ENCODE measurements at regions not wholly inside any gene's neighbourhood (a gene's known extent, or its start where the extent isn't known, plus 50 kb on each side); places are given as distances from the start of the nearest gene placed in this dataset.
"Not testable (repeated sequence)": the region's sequence is repeated elsewhere in the genome, so short reads cannot be mapped to it uniquely, and the experiment has no call there.

DNA sequence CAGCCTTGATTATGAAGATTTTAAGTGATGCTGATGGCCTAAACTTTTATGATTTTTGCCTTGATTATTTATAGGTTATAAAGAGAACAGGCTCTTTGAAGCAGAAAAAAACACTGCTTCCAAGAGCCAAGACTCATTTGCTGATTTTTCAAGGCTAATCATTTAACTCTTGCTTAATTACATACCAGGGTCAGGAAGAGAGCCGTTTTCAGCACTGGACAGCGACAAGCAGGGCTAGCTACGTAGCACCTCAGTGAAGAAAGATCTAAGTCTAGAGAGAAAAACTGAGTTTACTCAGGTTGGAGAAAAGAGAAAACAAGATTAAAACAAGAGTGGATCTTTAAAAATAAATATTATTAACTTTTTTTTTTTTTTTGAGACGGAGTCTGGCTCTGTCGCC is 615.4 kb upstream of the B3GAT1 start:
- H3K4me3 Mint-ChIP-seq, result no peak overlapping the region
- peaks cover 4 to 7% of the 10 kb centered on the region in 2 donors for H3K9me3 Mint-ChIP-seq
- DNase-seq (no peak), ATAC-seq (no peak)
- peaks cover 27% of the 10 kb centered on the region for H3K27me3 Mint-ChIP-seq
- H3K4me1 Mint-ChIP-seq, result no peaks in the 10 kb centered on the region
- H3K27ac Mint-ChIP-seq, result no peak overlapping the region

DNA sequence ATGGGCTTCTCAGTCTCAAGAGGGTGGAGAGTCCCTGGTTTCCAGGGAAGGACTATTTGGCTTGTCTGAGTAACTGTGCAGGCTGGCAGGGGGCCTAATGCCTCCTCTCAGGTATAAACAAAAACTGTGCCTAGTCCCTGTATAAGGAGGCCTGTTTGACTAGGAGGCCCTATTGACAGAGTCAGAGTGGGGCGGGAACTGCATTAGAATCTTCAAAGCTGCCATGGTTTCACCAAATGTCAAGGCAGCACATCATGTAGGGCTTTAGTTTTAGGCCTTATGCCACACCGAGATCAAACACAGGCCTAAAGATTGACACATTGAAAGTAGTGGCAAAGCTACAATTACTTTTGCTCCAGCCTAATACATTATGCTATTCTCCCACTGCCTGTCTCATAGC is 611.5 kb upstream of the B3GAT1 start:
- peaks cover 8% of the 10 kb centered on the region for H3K27me3 Mint-ChIP-seq
- no peak overlapping the region for H3K4me3 Mint-ChIP-seq
- no peak for DNase-seq

DNA sequence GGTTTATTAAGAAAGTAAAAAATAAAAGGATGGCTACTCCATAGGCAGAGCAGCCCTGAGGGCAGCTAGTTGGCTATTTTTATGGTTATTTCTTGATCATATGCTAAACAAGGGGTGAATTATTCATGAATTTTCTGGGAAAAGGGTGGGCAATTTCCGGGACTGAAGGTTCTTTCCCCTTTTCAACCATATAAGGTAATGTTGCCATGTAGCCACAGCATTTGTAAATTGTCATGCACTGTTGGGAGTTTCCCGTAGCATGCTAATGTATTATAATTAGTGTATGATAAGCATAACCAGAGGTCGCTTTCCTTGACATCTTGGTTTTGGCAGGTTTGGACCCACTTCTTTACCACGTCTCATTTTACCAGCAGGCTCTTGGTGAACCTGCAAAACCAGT is 610.4 kb upstream of the B3GAT1 start:
- H3K27ac Mint-ChIP-seq, result no peak overlapping the region
- ATAC-seq, result no peak
- H3K4me1 Mint-ChIP-seq, result no peaks in the 10 kb centered on the region
- DNase-seq, result no peak
- no peak overlapping the region for H3K4me3 Mint-ChIP-seq
- peaks cover 2 to 3% of the 10 kb centered on the region in 2 donors for H3K9me3 Mint-ChIP-seq
- peaks cover 8% of the 10 kb centered on the region for H3K27me3 Mint-ChIP-seq

More for the DNA sequence above, 611.5 kb upstream of the B3GAT1 start:
- ATAC-seq, result no peak
- no peaks in the 10 kb centered on the region for H3K4me1 Mint-ChIP-seq
- no peak overlapping the region for H3K27ac Mint-ChIP-seq
- H3K9me3 Mint-ChIP-seq, result peaks cover 4 to 7% of the 10 kb centered on the region in 2 donors

DNA sequence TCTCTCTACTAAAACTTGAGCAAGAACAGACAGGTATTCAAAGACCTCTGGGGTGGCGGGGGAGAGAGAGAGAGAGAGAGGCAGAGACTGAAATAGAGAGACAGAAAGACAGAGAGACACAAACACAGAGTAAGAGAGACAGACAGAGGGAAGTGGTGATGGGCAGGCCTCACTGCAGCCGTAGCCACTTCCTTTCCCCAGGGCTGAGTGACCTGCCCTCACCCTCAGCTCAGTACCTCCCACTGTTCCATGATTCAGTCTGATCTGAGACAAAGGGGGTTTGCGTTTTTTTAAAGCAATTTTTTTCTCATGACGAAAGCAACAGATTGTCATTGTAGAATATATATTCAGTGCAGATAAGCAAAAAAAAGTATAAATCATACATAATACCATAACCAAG is 607.9 kb upstream of the B3GAT1 start:
- Mint-ChIP-seq H3K9me3 (no peaks in the 10 kb centered on the region), H3K4me1 (no peaks in the 10 kb centered on the region), H3K27me3 (peaks cover 11% of the 10 kb centered on the region), H3K4me3 (no peak overlapping the region), H3K27ac (no peak overlapping the region)
- no peak for ATAC-seq
- DNase-seq, result no peak

DNA sequence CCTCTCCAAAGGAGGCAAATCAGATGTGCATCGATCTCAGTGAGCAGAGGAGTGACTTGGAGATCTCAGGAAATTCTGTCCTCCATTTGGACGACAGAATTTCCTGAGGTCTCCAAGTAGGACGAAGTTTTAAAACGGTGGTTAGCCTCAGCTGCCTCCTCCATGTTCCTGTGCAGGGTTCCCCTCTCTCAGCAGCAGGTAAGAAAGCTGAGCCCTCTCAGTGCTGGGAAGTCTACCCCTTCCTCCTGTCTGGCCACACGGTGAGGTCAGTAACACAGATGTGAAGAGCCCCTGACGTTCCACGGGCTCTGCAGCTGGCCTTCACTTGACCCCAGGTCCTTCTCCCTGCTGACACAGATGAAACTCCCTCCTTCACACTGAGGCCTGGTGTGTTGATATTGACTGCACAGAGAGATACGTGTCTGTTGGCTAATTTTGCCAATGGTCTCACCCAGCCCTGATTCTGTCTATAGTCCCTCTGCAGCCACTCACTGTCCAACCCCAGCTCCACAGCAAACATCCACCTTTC is 607.4 kb upstream of the B3GAT1 start:
- ATAC-seq, result no peak
- H3K27ac Mint-ChIP-seq, result peak overlapping the region; percentile 50 to 63
- H3K4me3 Mint-ChIP-seq, result no peak overlapping the region
- no peaks in the 10 kb centered on the region for H3K4me1 Mint-ChIP-seq
- peaks cover 0 to 3% of the 10 kb centered on the region in 2 donors for H3K9me3 Mint-ChIP-seq
- DNase-seq, result no peak
- peaks cover 14% of the 10 kb centered on the region for H3K27me3 Mint-ChIP-seq

DNA sequence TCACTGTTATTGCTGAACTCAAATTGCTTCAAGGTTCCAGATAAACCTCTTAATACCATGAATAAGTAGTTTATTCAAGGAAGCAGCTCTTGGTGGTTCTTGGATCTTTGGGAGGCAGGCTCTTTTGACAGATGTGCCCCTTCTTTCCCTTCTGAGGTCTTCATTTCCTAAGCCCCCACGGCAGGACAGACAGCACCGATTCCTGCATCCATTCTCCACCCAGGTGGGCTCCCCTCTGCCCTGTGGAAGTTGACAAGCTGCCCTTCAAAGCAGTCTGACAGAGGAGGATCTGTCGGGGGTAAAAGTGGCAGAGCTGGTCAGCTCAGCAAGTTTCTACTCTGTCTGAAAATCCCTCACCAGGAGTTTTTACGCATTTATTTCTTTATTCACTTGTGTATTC is 605.3 kb upstream of the B3GAT1 start:
- H3K9me3 Mint-ChIP-seq, result peaks cover 0 to 8% of the 10 kb centered on the region in 2 donors
- H3K4me1 Mint-ChIP-seq, result no peaks in the 10 kb centered on the region
- H3K27ac Mint-ChIP-seq, result no peak overlapping the region
- no peak for DNase-seq
- H3K27me3 Mint-ChIP-seq, result peaks cover 31% of the 10 kb centered on the region
- H3K4me3 Mint-ChIP-seq, result no peak overlapping the region
- ATAC-seq, result no peak

DNA sequence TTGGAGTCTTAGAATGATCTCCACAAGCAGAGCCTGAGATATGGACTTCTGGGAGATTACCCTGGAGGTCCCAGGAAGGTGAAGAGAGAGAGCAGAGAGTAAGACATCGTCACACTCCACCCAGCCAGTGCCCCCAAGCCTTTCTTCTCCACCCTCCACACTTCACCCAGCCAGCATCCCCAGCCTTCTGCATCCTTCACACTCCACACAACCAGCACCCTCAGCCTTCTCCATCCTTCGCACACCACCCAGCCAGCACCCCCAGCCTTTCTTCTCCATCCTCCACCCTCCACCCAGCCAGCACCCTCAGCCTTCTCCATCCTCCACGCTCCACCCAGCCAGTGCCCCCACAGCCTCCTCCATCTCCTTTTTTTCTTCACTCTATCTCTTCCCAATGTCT is 603.9 kb upstream of the B3GAT1 start:
- DNase-seq (no peak), ATAC-seq (no peak)
- H3K4me1 Mint-ChIP-seq, result no peaks in the 10 kb centered on the region
- no peak overlapping the region for H3K27ac Mint-ChIP-seq
- H3K9me3 Mint-ChIP-seq, result peaks cover 0 to 8% of the 10 kb centered on the region in 2 donors
- no peak overlapping the region for H3K4me3 Mint-ChIP-seq
- H3K27me3 Mint-ChIP-seq, result peaks cover 31% of the 10 kb centered on the region

DNA sequence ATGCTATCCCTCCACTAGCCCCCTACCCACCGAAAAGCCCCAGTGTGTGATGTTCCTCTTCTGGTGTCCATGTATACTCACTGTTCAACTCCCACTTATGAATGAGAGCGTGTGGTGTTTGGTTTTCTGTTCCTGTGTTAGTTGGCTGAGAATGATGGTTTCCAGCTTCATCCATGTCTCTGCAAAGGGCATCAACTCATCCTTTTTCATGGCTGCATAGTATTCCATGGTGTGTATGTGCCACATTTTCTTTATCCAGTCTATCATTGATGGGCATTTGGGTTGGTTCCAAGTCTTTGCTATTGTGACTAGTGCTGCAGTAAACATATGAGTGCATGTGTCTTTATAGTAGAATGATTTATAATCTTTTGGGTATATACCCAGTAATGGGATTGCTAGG is 599.3 kb upstream of the B3GAT1 start:
- not testable (repeated sequence) for ATAC-seq, H3K9me3 Mint-ChIP-seq, H3K4me3 Mint-ChIP-seq, H3K4me1 Mint-ChIP-seq, DNase-seq, H3K27ac Mint-ChIP-seq
- peaks cover 32% of the 10 kb centered on the region for H3K27me3 Mint-ChIP-seq

DNA sequence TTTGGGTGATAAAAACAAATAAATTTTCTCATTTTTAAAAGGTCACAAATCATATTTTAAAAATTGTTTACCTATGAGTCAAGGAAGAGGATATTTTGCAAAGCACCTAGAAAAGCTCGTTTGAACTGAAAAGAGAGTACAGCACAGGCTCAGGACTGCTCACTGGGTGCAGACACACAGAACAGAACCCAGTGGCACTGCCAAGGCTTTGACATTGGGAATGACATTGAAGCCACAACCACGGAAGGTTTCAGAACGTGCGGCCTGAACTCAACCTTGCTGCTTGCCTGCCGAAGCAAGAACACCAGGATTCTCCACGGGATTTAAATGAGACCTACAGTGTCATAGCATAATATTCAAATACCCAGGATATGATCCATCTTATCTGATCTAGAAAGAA is 597.1 kb upstream of the B3GAT1 start:
- H3K4me3 Mint-ChIP-seq, result no peak overlapping the region
- H3K9me3 Mint-ChIP-seq, result peaks cover 0 to 2% of the 10 kb centered on the region in 2 donors

DNA sequence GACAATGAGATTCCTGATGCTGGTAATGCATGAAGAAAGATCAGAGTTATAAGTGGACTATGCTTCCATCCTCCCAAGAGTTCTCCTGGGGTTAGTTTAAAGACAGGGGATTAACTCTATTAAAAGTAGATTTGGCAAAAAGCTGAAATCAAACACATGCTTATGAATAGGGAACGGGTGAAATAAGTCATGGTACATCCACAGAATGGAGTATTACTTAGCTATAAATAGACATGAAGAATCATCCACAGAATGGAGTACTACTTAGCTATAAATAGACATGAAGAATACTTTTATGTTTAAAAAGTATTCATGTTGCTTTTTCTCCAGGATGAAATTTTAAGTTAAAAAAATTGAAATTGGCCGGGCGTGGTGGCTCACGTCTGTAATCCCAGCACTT is 596.4 kb upstream of the B3GAT1 start:
- no peak overlapping the region for H3K27ac Mint-ChIP-seq
- no peak for DNase-seq
- no peak for ATAC-seq
- H3K27me3 Mint-ChIP-seq, result peaks cover 14% of the 10 kb centered on the region
- no peak overlapping the region for H3K4me3 Mint-ChIP-seq
- H3K4me1 Mint-ChIP-seq, result no peaks in the 10 kb centered on the region
- no peaks in the 10 kb centered on the region for H3K9me3 Mint-ChIP-seq

More for the DNA sequence above, 597.1 kb upstream of the B3GAT1 start:
- H3K4me1 Mint-ChIP-seq, result no peaks in the 10 kb centered on the region
- DNase-seq (no peak), ATAC-seq (no peak)
- no peak overlapping the region for H3K27ac Mint-ChIP-seq
- peaks cover 21% of the 10 kb centered on the region for H3K27me3 Mint-ChIP-seq

DNA sequence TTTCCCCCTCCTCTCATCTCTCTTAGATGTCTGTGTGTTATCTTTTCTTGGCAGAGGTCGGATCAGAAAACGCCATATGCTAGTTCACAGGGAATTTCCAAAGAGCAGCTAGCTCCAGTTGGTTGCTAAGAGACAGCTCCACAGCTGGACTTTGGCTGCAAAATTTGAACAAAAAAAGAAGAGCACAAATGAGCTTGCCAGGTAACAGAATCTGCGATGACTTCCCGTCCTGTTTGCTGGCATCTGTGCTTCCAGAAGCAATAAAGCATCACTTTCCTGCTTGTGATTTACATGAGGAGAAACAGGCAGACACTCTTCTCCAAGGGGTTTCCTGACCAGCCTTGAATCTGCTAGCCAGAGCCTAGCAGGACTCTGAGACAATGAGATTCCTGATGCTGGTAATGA is 596.0 kb upstream of the B3GAT1 start:
- H3K9me3 Mint-ChIP-seq, result no peaks in the 10 kb centered on the region
- ATAC-seq (no peak), DNase-seq (no peak)
- peaks cover 10% of the 10 kb centered on the region for H3K27me3 Mint-ChIP-seq
- H3K27ac Mint-ChIP-seq, result no peak overlapping the region
- H3K4me3 Mint-ChIP-seq, result no peak overlapping the region
- no peaks in the 10 kb centered on the region for H3K4me1 Mint-ChIP-seq

DNA sequence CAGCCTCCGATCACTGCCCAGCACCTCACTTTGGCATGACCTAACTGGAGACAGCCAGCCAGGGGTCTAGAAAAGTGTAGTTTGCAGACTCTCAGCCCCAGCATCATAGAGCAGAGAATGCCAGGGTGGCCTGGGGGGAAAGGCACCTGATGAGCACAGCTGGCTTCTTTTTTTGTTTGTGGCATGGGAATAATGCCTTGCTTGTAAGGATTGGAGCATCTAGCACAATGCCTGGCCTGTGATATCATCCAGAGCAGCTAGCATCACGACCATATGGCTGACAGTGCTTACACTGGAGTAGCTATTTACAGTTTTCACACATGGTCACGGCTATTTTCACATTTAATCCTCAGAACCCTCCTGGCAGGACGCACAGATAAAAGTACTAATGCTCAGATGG is 594.8 kb upstream of the B3GAT1 start:
- no peak overlapping the region for H3K4me3 Mint-ChIP-seq
- no peaks in the 10 kb centered on the region for H3K9me3 Mint-ChIP-seq
- ATAC-seq (no peak), DNase-seq (no peak)
- no peak overlapping the region for H3K27ac Mint-ChIP-seq
- H3K4me1 Mint-ChIP-seq, result no peaks in the 10 kb centered on the region
- H3K27me3 Mint-ChIP-seq, result peaks cover 8% of the 10 kb centered on the region

DNA sequence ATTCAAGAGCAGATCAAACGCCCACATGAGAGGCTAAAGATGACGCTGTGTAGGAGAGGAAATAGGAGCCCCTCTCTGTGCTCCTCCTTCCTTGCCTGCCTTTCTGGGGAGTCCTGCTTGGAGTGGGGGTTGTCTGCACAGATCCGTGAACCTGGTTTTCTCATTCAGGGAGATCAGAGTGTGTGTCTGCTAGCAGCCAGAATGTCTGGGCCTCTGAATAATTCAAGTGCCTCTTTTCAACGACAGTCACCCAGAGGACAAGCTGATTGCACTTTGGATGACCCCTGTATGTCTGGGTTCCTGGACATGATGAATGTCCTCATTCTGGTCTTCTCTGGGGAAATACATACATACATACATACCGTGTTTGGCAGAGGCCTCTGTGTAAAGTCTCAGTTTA is 592.5 kb upstream of the B3GAT1 start:
- no peak overlapping the region for H3K4me3 Mint-ChIP-seq
- H3K27me3 Mint-ChIP-seq, result peaks cover 14% of the 10 kb centered on the region
- peaks cover 0 to 5% of the 10 kb centered on the region in 2 donors for H3K9me3 Mint-ChIP-seq
- ATAC-seq, result no peak
- H3K4me1 Mint-ChIP-seq, result no peaks in the 10 kb centered on the region
- DNase-seq, result no peak
- H3K27ac Mint-ChIP-seq, result no peak overlapping the region

DNA sequence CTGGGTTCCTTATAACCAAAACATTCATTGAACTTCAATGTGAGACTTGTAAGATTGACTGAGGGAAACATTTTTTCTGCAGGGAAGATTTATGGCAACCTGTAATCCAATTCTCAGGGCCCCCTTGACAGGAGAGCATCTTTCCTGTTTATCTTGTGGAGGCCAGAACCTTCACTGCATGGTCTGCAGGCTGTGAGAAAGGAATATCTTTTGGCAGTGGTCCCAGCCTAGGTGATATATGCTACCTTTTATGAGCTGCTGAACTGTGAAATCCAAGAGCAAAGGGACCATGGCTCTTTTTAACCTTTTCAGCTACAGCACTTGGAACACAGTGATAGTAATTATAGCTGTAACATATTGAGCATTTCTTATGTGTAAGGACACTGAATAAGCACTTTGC is 590.2 kb upstream of the B3GAT1 start:
- ATAC-seq, result no peak
- Mint-ChIP-seq H3K27me3 (peaks cover 15% of the 10 kb centered on the region), H3K4me1 (no peaks in the 10 kb centered on the region), H3K9me3 (peaks cover 0 to 5% of the 10 kb centered on the region in 2 donors), H3K4me3 (no peak overlapping the region), H3K27ac (no peak overlapping the region)
- no peak for DNase-seq

DNA sequence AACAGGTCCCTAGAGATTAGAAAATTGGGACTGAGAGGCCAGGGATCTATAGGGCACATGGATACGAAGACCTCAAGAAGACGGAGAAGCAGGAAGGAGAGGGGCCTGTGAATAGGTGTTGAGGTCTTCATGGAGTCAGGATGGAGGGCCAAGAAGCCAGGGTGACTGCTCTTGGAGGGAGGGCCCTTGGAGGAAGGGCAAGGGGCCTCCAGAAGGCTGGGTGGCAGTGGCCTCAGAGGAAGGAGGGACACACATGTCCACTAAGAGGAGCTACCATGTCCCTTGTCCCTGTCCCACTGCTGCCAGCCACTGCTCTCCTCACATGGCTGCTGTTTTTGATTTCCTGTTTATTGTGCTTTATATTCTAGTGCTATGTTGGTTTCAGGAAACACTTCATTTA is 589.5 kb upstream of the B3GAT1 start:
- no peak for DNase-seq
- H3K27me3 Mint-ChIP-seq, result peaks cover 15% of the 10 kb centered on the region
- H3K27ac Mint-ChIP-seq, result no peak overlapping the region
- ATAC-seq, result no peak
- H3K4me1 Mint-ChIP-seq, result no peaks in the 10 kb centered on the region
- peaks cover 0 to 5% of the 10 kb centered on the region in 2 donors for H3K9me3 Mint-ChIP-seq
- no peak overlapping the region for H3K4me3 Mint-ChIP-seq

DNA sequence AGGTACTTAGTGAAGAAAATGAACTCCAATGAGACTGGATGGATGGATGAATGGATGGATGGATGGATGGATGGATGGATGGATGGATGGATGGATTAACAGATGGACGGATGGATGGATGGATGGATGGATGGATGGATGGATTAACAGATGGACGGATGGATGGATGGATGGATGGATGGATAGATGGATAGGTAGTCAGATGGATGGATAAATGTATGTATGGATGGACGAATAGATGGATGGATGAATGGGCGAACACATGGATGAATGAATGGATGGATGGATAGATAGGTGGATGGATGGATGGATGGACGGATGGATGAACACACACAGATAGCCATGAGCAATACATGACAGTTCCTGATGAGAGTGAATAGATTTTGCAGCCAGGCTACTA is 589.0 kb upstream of the B3GAT1 start:
- not testable (repeated sequence) for H3K4me1 Mint-ChIP-seq, ATAC-seq, DNase-seq, H3K4me3 Mint-ChIP-seq, H3K9me3 Mint-ChIP-seq, H3K27ac Mint-ChIP-seq
- H3K27me3 Mint-ChIP-seq, result peaks cover 12% of the 10 kb centered on the region

DNA sequence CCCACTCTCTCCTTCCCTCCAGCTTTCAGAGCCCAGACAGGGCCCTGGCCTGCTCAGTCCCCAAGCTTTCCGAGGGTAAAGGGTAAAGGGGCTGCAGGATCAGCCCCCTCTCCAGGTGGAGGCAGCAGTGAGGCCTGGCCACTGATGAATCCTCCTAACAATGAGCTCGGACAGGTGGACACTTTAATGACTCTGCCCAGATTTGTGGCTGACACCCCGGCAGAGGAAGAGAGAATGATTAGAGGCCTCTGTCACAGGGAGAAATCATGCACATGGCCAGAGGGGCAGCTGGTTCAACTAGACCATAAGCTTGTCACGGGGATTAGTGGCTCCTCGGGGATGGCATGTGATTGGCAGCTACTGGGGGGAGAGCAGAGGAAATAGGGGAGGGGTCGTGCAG is 587.5 kb upstream of the B3GAT1 start:
- Mint-ChIP-seq H3K9me3 (peaks cover 0 to 5% of the 10 kb centered on the region in 2 donors), H3K4me3 (no peak overlapping the region), H3K27ac (no peak overlapping the region), H3K27me3 (peaks cover 21% of the 10 kb centered on the region), H3K4me1 (no peaks in the 10 kb centered on the region)
- ATAC-seq, result no peak
- DNase-seq, result no peak
